ENCODE measurements at regions not wholly inside any gene's neighbourhood (a gene's known extent, or its start where the extent isn't known, plus 50 kb on each side); places are given as distances from the start of the nearest gene placed in this dataset.

GRCh38 chr5:167243463-167243862 is 1048.0 kb upstream of the WWC1 start:
- no peaks in the 10 kb centered on the region for H3K9me3 ChIP-seq (ENCODE audit: low read length)
- no peaks in the 10 kb centered on the region for H3F3A ChIP-seq (ENCODE audit: insufficient read depth, low read length)
- no peak overlapping the region for H3K27ac ChIP-seq (ENCODE audit: low read depth, low read length, poor library complexity, severe bottlenecking)
- H4K20me1 ChIP-seq (ENCODE audit: insufficient read depth, low read length): no peaks in the 10 kb centered on the region
- H3K79me2 ChIP-seq (ENCODE audit: insufficient read depth, low read length): no peaks in the 10 kb centered on the region
- no peaks in the 10 kb centered on the region for H3K9me2 ChIP-seq (ENCODE audit: low read depth, low read length)
- H3K36me3 ChIP-seq (ENCODE audit: insufficient read depth, low read length): no peaks in the 10 kb centered on the region
- no peaks in the 10 kb centered on the region for H3K4me1 ChIP-seq (ENCODE audit: insufficient read depth, low read length, severe bottlenecking)
- TF ChIP-seq CTCF (IDR thresholded peaks at IDR 0.05; ENCODE audit: low read length) (no peak), EZH2 (IDR thresholded peaks at IDR 0.05; ENCODE audit: borderline replicate concordance, low read length) (no peak)
- no peak overlapping the region for H3K9ac ChIP-seq (ENCODE audit: low read length)
- H3K4me3 ChIP-seq (ENCODE audit: low read depth, low read length, poor library complexity, severe bottlenecking): no peak overlapping the region
- H2AFZ ChIP-seq (ENCODE audit: low read length): no peak overlapping the region
- H3K27me3 ChIP-seq (ENCODE audit: insufficient read depth, low read length): no peaks in the 10 kb centered on the region
- H3K4me2 ChIP-seq (ENCODE audit: low read length): no peak overlapping the region

- H3K27me3 ChIP-seq (ENCODE audit: insufficient read depth, low read length): no peaks in the 10 kb centered on the region
- no peaks in the 10 kb centered on the region for H4K20me1 ChIP-seq (ENCODE audit: insufficient read depth, low read length)
- no peaks in the 10 kb centered on the region for H3K9me2 ChIP-seq (ENCODE audit: low read depth, low read length)
- H3K27ac ChIP-seq (ENCODE audit: low read depth, low read length, poor library complexity, severe bottlenecking): no peak overlapping the region
- H3K36me3 ChIP-seq (ENCODE audit: insufficient read depth, low read length): no peaks in the 10 kb centered on the region
- H3K4me1 ChIP-seq (ENCODE audit: insufficient read depth, low read length, severe bottlenecking): no peaks in the 10 kb centered on the region
- TF ChIP-seq EZH2 (IDR thresholded peaks at IDR 0.05; ENCODE audit: borderline replicate concordance, low read length) (no peak), CTCF (IDR thresholded peaks at IDR 0.05; ENCODE audit: low read length) (no peak)
- H3K4me3 ChIP-seq (ENCODE audit: low read depth, low read length, poor library complexity, severe bottlenecking): no peak overlapping the region
- H3K9me3 ChIP-seq (ENCODE audit: low read length): no peaks in the 10 kb centered on the region
- no peak overlapping the region for H2AFZ ChIP-seq (ENCODE audit: low read length)
- H3K79me2 ChIP-seq (ENCODE audit: insufficient read depth, low read length): no peaks in the 10 kb centered on the region
- H3K9ac ChIP-seq (ENCODE audit: low read length): no peak overlapping the region
- H3K4me2 ChIP-seq (ENCODE audit: low read length): no peak overlapping the region
- no peaks in the 10 kb centered on the region for H3F3A ChIP-seq (ENCODE audit: insufficient read depth, low read length)
These were observed 1046.9 kb upstream of the WWC1 start for GRCh38 chr5:167244583-167244982.

DNA sequence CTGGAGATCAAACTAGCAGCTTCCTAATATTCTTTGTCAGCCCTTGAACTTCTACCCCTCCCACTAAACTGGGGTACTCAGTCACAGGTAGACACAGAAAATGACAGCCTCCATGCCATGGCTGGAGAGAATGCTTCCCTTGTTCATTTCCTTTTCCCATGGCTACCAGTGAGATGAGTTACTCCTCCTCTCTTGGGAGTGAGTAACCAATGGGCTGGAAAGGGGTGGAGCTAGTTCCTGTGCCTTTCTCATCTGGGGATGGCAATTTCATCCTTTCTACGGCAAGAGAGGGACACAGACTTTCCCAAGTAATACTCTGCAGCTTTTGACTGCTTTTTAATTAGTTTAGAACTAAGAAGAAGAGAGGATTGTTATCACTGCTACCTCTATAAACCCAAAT is 1045.6 kb upstream of the WWC1 start:
- no peak overlapping the region for H3K9ac ChIP-seq (ENCODE audit: low read length)
- H3K4me2 ChIP-seq (ENCODE audit: low read length): no peak overlapping the region
- no peaks in the 10 kb centered on the region for H3K9me3 ChIP-seq (ENCODE audit: low read length)
- no peak overlapping the region for H3K4me3 ChIP-seq (ENCODE audit: low read depth, low read length, poor library complexity, severe bottlenecking)
- no peaks in the 10 kb centered on the region for H3K79me2 ChIP-seq (ENCODE audit: insufficient read depth, low read length)
- H3K36me3 ChIP-seq (ENCODE audit: insufficient read depth, low read length): no peaks in the 10 kb centered on the region
- no peaks in the 10 kb centered on the region for H3K4me1 ChIP-seq (ENCODE audit: insufficient read depth, low read length, severe bottlenecking)
- no peak overlapping the region for H3K27ac ChIP-seq (ENCODE audit: low read depth, low read length, poor library complexity, severe bottlenecking)
- H3K27me3 ChIP-seq (ENCODE audit: insufficient read depth, low read length): no peaks in the 10 kb centered on the region
- no peak overlapping the region for H2AFZ ChIP-seq (ENCODE audit: low read length)
- no peaks in the 10 kb centered on the region for H3F3A ChIP-seq (ENCODE audit: insufficient read depth, low read length)
- TF ChIP-seq EZH2 (IDR thresholded peaks at IDR 0.05; ENCODE audit: borderline replicate concordance, low read length): no peak
- TF ChIP-seq CTCF (IDR thresholded peaks at IDR 0.05; ENCODE audit: low read length): no peak
- H3K9me2 ChIP-seq (ENCODE audit: low read depth, low read length): no peaks in the 10 kb centered on the region
- no peaks in the 10 kb centered on the region for H4K20me1 ChIP-seq (ENCODE audit: insufficient read depth, low read length)
